Gastroesophageal sphincter (tissue), 3 donors: ENCODE measurements at regions not wholly inside any gene's neighbourhood (a gene's known extent, or its start where the extent isn't known, plus 50 kb on each side); places are given as distances from the start of the nearest gene placed in this dataset.

ENCODE experiments used
- EP300 ChIP-seq: sonication (generic); formaldehyde crosslinking; IDR thresholded peaks from one replicate; pipeline ENCODE4 v1.6.1; 2017; ENCODE audit warnings: antibody characterized with exemption, mild to moderate bottlenecking
- POLR2A ChIP-seq, 2 donors: fragments of 450-650 bp; IDR thresholded peaks; one replicate each; pipeline ENCODE4 v1.6.1; 2017; ENCODE audit warnings: antibody characterized with exemption in 2 of 2, mild to moderate bottlenecking in 2 of 2, moderate library complexity in 1 of 2
- TF ChIP-seq, protein P1 (sequence below), 4 experiments: fragments of 200-600 bp in 2 of 4; fragments of 450-650 bp in 2 of 4; sonication (generic) in 1 of 4; IDR thresholded peaks; one replicate each; pipeline ENCODE4 v1.5.1; 2017 to 2019; ENCODE audit warnings: antibody characterized with exemption in 4 of 4, mild to moderate bottlenecking in 2 of 4, moderate library complexity in 2 of 4

DNA sequence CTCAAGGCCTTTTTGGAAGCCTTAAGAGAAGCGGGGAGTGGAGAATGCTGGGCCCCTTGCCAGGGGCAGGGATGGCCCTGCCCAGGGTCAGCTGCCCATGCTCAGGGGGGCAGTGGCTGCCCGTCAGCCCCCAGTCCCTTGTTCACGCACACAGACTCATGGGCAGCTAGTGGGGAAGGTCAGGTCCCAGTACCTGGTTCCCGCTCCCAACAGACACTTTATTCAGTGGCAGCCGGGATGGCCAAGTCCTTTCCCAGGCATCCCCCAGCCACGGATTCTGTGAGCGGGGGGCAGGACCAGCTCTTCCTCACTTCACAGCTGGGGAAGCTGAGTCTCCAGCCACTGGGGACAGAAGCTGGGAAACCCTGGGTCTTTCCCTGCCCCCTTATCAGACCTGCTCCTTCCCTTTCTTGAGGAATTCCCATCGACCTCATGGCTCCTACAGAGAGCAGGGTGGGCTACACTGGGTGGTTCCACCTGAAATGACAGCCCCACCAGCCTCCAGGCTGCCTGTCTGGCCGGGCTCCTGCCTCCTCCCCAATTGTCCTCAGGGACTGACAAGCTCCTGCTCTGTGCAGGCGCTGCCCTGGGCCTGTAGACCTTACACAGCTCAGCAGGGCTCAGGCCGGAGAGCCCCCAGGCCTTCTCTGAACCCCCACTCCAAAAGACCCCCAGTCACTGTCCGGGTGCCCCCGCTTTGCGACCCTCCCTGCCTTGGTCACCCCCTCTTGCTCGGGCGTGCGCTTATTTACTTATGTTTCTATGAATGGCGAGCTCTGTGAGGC lies 61.0 kb upstream of the FGF3 start:
- TF ChIP-seq, protein P1, sequence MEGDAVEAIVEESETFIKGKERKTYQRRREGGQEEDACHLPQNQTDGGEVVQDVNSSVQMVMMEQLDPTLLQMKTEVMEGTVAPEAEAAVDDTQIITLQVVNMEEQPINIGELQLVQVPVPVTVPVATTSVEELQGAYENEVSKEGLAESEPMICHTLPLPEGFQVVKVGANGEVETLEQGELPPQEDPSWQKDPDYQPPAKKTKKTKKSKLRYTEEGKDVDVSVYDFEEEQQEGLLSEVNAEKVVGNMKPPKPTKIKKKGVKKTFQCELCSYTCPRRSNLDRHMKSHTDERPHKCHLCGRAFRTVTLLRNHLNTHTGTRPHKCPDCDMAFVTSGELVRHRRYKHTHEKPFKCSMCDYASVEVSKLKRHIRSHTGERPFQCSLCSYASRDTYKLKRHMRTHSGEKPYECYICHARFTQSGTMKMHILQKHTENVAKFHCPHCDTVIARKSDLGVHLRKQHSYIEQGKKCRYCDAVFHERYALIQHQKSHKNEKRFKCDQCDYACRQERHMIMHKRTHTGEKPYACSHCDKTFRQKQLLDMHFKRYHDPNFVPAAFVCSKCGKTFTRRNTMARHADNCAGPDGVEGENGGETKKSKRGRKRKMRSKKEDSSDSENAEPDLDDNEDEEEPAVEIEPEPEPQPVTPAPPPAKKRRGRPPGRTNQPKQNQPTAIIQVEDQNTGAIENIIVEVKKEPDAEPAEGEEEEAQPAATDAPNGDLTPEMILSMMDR (IDR thresholded peaks at IDR 0.05) = no peak
- TF ChIP-seq POLR2A (IDR thresholded peaks at IDR 0.05) (no peak), EP300 (no peak)
